ENCODE measurements at regions not wholly inside any gene's neighbourhood (a gene's known extent, or its start where the extent isn't known, plus 50 kb on each side); places are given as distances from the start of the nearest gene placed in this dataset.

DNA sequence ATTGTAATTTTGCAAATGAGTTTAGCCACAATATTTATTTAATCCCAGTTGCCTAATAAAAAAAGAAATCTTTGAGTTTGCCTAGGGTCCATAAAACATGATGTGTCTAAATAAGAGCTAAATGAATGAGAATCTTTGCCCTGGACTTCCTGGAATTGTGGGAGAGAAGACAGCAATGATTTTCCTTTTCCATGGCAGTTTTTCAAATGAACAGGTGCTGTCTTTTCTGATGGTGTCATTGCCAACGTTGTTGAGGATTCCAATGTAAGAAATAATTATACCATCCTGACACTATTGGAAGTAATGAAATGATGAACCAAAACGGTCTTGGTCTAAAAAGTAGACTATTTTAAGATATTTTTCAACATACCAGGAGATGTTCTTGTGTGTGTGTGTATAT is 984.7 kb upstream of the CELF2 start:
- TF ChIP-seq, protein P1, sequence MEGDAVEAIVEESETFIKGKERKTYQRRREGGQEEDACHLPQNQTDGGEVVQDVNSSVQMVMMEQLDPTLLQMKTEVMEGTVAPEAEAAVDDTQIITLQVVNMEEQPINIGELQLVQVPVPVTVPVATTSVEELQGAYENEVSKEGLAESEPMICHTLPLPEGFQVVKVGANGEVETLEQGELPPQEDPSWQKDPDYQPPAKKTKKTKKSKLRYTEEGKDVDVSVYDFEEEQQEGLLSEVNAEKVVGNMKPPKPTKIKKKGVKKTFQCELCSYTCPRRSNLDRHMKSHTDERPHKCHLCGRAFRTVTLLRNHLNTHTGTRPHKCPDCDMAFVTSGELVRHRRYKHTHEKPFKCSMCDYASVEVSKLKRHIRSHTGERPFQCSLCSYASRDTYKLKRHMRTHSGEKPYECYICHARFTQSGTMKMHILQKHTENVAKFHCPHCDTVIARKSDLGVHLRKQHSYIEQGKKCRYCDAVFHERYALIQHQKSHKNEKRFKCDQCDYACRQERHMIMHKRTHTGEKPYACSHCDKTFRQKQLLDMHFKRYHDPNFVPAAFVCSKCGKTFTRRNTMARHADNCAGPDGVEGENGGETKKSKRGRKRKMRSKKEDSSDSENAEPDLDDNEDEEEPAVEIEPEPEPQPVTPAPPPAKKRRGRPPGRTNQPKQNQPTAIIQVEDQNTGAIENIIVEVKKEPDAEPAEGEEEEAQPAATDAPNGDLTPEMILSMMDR (IDR thresholded peaks at IDR 0.05) = no peak
- TF ChIP-seq POLR2A (IDR thresholded peaks at IDR 0.05) = no peak

All from esophagus squamous epithelium (tissue), 4 donors.